GM18502 (cell line): ENCODE measurements at regions not wholly inside any gene's neighbourhood (a gene's known extent, or its start where the extent isn't known, plus 50 kb on each side); places are given as distances from the start of the nearest gene placed in this dataset.
"Not testable (repeated sequence)": the region's sequence is repeated elsewhere in the genome, so short reads cannot be mapped to it uniquely, and the experiment has no call there.

Source experiments
- ATAC-seq: cut with Tn5 transposase; IDR thresholded peaks from one replicate; pipeline ENCODE4 v1.9.1; 2021; ENCODE audit warnings: mild to moderate bottlenecking; ENCODE audit not compliant: unreplicated experiment, poor library complexity

DNA sequence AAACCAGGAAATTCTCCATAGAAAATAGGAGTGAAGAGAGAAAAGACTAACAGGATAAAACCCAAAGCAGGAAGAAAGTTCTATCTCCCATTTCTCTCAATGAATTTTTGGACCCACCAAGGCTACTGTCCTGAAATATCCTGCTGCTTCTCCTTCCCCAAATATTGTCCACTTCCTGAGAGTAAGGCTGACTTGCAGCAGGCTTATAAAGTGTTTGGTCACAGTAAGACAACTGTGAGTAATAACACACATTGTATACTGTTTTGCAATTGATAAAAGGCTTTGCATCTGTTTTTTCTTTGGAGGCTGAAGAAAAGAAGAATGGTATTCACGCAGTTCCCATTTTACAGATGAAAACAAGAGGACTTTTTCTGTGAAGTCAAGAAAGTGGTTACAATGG, 52.8 kb downstream of the FOXD4L6 start:
- ATAC-seq: not testable (repeated sequence)

DNA sequence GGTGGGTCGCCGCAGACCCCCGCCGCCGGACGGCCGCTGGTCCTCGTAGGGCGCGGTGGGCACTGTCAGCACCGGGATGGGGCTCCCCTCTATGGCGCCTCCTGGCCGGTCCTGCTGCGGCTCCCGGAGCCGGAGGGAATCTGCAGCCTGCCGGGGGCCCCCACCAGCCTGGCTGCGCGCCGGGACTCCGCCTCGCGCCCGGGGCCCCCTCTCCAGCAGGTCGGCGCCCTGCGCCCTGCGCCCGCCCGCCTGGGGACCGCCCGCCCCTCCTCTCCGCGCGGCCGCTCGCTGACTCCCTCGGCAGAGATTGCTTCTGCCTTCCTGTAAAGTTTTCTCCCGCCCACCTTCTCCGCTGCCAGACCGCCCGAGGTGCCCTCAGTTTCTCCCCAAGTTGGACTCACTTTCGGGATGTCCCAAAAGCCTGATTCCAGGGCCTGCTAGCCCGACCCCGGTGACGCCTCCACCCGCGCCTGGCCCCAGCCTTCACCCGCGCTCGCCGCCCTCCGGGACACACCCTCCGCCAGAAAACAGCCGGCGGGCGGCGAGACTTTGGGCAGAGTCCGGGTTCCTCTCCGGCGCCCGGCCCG, 54.0 kb downstream of the FOXD4L6 start:
- ATAC-seq: peak; percentile 75

DNA sequence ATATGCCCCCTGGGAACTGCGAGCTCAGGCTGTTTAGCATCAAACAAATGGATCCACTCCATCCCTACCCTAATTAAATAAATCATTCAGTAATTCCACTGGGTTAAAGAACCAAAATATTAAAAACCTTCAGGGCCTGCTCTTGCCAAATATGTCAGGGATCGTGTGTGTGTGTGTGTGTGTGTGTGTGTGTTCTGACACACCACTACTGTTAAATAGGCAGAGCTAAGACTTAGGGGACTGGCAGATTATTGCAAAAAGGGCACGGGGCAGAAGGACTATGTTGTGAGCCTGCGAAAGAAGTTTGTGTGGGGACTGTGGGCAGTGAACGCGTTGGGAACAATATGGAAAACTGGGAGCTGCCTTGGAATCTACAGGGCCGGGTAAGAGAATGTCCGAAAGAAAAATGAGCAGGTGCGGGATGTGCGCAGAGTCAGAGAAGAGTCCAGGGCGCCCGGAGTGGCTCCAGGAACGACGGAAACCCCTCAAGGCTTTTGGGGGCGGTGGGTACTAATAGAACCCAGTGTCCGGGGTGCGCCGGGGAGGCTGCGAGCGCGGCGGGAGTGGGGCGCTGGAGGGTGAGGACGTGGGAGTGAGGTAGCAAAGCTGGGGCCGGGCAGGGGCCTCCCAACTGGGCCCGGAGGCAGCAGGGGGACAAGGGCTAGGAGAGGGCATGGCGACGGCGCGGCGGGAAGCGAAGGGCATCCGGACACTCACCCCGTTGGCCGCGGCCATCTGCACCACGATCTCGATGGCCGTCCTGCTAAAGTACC, 54.8 kb downstream of the FOXD4L6 start:
- ATAC-seq: not testable (repeated sequence)

DNA sequence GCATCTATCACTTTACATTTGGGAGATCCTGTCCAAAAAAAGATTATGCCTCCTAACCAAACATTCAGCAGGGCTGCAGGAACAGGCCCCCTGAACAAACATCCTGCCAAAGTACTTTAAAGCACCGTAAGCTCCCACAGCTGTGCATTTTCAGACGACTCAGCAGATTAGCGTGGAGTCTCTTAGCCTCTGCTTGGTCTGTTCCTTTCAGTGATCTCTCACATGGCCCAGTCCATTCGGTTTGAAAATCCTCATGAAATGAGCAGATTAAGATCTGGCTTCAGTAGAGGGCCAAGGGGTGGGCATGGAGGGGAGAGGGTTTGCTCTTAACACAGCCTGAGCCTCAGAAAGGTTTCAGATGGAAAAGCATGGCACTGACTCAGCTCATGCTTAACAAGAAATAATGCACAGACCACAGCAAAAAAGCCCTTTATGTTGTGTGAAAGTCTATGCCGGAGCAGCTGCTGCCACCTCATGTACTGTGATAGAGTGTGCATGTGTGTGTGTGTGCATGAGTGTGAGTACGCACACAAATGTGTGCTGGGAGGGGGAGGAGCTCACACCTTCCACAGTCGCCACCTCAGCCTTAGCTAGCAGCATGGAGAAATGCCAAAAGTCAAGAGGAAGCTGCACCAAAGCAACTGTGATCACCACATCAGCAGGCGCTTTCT, 64.2 kb downstream of the FOXD4L6 start:
- ATAC-seq: peak; percentile 80

DNA sequence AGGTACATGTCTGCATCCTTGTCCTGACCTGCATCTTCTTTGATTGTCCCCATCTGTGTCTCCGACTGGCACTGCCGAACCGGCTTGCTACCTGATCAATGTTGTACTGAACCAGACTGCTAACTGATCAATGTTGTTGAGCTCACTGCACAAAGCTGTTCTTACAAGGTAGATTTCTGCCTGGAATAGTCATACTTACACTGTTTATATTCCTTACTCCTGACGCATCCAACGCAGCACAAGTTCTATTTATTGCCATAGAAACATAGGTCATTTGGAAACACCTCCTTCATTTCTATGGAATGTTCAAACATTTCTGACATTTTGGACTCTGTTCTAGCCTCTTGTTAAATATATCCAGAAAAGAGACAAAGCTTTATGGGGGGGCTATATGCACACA, 65.2 kb downstream of the FOXD4L6 start:
- not testable (repeated sequence) for ATAC-seq

DNA sequence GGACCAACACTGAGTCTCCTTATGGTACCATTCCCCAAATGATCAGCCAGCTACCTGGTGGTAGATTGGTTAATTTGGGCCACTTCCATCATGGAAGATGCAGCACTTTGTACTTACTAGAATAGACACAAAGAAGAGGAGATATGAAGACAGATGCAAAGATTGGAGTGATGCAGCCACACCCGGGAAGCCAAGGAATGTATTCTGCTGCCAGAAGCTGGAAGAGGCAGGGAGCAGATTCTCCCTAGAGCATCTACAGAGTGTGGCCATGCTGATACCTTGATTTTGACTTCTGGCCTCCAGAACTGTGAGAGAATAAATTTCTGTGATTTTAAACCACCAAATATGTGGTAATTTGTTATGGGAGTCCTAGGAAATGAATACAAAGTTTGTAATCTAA, 68.9 kb downstream of the FOXD4L6 start:
- ATAC-seq: not testable (repeated sequence)

DNA sequence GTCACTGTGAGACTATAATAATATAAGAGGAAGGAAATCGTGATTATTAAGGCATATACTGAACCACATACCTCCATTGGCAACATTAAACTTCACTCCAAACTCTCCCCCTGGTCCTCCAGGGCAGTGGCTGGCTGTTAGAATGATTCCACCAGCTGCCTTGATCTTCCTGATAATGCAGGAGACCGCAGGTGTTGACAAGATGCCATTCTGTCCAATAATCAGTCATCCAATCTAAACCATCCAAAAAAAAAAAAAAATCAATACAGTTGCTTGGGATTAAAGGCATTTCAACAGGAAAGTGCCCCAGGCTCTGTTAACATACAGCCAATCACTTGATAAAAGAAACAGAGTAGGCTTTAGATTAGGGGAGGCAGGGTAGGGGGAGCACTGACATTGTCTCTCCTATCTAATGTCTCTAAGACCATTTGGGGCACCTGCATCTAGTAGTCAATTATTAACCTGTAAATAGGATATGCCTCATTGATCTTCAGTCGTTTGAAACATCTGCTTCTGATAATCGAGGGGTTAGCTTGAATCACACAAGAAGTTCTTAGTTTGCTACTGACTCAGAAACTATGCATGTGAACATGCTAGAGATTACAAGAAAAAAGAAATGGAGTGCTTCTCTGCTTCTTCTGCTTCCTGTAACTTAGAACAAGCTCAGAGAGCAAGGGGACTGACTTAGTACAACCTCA, 74.7 kb downstream of the FOXD4L6 start:
- peak; percentile 56 for ATAC-seq

DNA sequence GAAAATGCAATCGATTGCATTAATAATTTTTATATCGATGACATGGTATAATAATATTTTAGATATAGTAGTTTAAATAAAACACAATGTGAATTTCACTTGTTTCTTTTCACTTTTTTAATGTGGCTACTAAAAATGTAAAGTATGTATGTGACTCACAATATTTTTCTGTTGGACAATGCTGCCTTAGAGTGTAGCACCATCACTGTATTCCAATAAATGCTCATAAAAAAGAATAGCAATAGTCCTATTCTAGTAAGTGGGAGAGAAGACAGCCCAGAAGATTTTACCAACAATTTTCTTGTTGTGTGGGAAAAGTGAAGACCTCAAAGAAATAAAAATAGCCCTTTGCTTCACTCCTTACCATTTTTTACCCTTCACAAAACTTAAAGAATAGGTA, 79.8 kb downstream of the FOXD4L6 start:
- not testable (repeated sequence) for ATAC-seq

DNA sequence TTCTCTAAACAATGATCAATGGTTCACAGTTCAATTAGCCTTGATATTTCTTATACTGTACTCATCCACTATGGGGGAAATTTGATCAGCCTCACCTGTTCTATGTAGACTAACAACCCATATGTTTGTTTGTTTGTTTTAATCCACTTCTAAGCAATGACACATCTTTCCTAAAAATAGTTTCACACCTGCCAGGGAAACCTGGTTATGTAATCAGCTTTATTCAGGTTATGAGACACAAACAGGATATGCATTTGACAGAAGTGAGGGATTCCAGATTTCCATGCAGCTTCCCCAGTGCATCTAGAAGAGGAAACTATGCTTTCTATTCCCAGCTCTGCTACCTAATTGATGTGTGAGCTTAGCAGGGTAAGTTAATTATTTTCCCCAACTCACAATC, 80.7 kb downstream of the FOXD4L6 start:
- not testable (repeated sequence) for ATAC-seq

DNA sequence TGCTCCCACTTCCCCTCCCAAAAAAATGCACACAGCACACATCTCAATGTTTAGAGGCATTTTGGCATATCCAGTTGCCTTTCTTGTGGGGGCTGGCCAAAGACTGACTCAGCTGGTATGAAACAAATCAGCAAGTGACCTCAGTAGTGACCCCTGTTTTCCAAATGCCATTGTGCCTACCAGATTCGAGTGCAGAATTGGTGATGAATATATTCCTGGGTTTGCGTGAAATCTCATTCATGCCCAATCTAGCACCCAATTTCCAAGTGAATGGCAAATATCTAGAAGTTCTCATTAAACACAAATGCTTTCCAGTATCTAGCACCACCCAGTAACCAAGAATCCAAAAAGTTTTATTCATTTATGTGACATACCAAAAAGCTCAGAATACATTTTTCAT, 83.6 kb downstream of the FOXD4L6 start:
- ATAC-seq: not testable (repeated sequence)

DNA sequence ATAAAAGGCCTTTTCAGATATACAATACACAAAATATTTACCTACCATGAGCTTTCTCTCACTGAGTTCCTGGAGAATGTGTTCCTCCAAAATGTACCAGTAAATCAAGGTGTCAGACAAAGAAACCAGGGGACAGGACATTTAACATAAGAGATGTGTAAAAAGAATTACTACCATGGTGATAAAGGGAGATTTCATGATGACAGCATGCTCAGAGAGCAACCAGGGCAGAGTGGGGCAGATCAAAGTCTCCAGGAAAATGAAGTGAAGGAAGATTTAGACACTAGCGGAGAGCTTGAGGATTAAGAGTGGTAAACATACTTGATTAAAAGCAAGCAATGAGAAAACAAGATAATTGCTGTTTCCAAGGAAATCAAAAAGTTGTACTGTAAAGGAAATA, 85.0 kb downstream of the FOXD4L6 start:
- not testable (repeated sequence) for ATAC-seq

DNA sequence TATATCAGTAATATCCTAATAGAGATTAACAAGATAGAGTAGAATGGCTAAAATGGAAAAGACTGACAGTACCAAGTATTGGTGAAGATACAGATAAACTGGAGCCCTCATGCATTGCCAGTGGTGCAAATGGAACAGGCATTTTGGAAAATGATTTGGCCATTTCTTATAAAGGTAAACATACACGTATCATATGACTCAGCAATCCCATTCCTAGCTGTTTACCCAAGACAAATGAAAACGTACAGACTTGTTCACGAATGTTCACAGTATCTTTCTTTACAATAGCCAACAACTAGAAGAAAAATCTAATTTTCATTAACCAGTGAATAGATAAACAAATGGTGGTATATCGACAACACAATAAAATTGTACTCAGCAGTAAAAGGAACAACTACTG, 86.4 kb downstream of the FOXD4L6 start:
- ATAC-seq: not testable (repeated sequence)

DNA sequence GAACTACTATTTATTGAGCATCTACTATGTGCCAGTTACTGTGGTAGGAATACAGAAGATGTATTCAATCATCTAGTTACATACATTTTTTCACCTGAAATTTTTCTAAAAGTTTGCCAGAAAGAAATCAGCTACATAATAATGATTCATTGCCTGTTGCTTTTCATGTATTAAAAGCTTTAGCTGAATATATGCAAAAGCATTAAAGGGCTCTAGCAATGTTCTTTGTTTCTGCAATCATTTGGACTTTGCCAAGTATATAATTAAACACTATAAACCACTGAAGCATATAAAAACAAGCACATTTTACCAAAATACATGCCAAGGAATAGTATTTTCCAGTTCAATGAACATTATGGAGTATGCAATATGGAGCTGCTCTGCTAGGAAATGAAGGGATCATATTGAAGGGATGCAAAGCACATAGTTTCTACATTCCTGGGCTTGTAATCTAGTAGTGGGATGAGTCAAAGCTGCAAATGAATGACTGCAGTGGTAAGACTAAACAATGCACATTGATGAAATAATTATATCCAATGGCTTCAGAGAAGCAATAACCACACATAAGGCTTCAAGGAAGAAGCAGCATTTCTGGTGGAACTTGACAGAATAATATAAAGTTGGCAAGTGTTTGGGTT, 87.7 kb downstream of the FOXD4L6 start:
- not testable (repeated sequence) for ATAC-seq

DNA sequence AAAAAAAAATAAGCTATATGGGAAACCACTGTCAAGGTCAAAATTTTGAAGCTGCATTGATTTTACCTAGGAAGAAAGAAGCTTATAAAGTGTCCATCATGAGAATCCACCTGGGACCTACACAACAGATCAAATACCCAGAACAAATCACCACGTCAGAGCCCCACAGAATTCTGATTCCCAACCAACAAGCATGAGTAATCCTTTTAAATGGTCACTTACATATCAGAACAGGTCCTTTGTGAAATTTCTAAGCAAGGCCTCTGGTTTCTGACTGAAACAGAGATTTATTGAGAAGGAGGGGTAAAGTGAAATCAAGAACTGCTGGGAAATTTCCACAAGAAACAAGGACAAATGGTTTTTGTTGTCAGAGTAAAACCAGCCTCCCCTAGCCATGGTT, 93.2 kb downstream of the FOXD4L6 start:
- ATAC-seq: not testable (repeated sequence)

DNA sequence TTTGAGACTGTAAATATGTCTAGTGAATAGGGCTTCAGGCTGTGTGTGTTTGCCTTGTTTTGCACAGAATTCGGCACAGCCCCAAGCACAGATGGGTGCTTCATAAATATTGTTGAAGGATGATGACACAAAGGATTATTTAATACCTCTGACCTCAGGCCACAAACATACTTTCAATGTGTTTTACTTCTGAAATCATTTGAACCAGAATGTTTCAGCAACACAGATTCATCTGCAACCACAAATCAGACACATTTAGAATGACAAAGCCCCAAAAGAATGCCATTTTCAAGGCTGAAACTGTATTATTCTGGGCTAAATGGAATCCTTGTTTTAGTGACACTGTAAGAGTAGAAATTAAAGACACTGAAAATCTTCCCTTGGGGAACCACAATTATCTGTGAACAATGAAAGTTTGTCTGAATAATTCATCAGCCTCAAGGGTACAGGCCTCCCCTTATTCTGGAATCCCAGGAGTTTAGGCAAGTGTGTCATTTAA, 93.7 kb downstream of the FOXD4L6 start:
- ATAC-seq: not testable (repeated sequence)

DNA sequence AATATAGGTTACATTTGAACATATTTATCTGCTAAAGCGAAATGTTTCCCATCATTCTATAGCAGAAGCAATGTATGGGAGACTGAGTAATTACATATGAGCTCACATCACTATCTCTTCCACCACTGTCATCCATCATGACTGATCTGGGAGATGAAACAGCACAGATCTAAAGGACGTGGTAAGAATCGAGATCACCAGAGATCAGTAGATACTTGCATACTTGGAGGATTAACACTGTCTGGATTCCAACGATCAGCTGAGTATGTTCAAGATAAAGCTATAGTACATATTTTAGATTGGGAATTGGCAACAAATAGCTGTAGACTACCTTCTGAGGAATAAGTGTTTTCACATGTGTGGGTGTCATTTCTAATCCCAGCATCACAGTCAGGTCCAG, 94.6 kb downstream of the FOXD4L6 start:
- not testable (repeated sequence) for ATAC-seq

DNA sequence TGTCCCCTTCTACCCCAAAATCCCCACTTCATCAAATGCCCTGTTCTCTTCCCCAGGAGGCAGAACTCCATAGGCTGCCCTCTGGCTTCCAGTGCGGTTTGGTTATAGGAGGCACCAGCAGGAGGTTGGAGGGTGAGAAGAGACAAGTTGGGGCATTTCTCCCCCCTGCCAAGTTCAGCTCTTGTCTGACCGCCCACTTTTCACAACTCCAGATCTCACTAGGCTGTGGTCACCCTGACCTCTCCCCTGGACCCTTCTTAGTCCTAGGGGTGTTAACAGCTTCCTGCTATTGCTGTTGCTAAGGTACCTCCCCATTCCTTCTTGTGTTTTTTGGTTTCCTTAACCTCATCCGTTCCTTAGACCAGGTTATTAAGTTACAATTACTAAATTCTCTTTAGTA, 95.1 kb downstream of the FOXD4L6 start:
- ATAC-seq: not testable (repeated sequence)

DNA sequence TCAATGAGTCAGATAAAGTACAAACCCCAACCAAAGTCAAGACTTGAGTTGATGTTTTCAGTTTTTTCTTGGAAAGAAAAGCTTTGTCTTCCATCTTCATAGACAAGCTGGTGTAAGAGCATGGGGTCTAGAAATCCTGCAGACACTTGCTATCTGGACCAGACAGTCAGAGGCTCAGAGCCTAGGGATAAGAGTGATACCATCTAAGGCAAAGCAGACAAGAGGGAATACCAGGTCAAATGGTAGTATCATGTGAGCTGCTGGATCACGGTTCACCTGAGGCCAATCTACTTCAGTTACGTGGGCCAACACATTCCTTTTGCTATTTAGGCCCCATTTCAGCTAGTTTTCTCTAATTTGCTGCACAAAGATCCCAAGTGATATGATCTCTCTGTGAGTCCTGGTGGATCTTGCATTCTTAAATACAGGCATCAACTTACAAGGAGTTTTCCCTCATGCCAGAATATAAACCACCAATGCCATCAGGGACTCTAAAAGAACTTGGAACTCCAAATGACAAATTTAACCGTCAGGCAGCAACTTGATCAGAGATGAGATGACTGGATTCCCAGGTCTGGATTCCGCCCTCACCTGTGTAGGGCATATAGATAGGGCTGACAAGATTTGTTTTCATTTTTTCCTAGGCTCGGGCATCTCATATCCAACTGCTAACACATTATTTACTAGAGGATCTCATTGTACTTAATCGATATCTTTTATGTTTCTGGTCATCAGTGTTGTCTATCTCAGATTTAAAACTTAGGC, 101.4 kb downstream of the FOXD4L6 start:
- ATAC-seq: not testable (repeated sequence)

DNA sequence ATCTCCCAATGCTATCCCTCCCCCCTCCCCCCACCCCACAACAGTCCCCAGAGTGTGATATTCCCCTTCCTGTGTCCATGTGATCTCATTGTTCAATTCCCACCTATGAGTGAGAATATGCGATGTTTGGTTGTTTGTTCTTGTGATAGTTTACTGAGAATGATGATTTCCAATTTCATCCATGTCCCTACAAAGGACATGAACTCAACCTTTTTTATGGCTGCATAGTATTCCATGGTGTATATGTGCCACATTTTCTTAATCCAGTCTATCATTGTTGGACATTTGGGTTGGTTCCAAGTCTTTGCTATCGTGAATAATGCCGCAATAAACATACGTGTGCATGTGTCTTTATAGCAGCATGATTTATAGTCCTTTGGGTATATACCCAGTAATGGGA, 106.1 kb downstream of the FOXD4L6 start:
- not testable (repeated sequence) for ATAC-seq
